ENCODE measurements at regions not wholly inside any gene's neighbourhood (a gene's known extent, or its start where the extent isn't known, plus 50 kb on each side); places are given as distances from the start of the nearest gene placed in this dataset.
"Not testable (repeated sequence)": the region's sequence is repeated elsewhere in the genome, so short reads cannot be mapped to it uniquely, and the experiment has no call there.

DNA sequence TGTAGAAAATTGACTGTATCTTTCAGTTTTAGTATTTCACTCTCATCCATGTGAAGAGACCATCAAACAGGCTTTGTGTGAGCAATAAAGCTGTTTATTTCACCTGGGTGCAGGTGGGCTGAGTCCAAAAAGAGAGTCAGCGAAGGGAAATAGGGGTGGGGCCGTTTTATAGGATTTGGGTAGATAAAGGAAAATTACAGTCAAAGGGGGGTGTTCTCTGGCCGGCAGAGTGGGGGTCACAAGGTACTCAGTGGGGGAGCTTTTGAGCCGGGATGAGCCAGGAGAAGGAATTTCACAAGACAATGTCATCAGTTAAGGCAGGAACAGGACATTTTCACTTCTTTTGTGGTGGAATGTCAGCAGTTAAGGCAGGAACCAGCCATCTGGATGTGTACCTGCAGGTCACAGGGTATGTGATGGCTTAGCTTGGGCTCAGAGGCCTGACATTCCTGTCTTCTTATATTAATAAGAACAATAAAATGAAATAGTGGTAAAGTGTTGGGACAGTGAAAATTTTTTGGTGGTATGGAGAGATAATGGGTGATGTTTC is 482.1 kb upstream of the ADGRL4 start:
- not testable (repeated sequence) for ATAC-seq (ENCODE audit: insufficient read depth, low FRiP score); H3K4me3 ChIP-seq; H3K9me3 ChIP-seq (ENCODE audit: control insufficient read depth in 4 of 4, insufficient read depth in 3 of 4, low read length in 3 of 4); H3K27ac ChIP-seq (ENCODE audit: low read depth in 1 of 2, low read length in 1 of 2); DNase-seq; H3K36me3 ChIP-seq (ENCODE audit: control insufficient read depth in 4 of 4, insufficient read depth in 4 of 4, low read length in 4 of 4); H3K4me1 ChIP-seq (ENCODE audit: control insufficient read depth in 5 of 5, insufficient read depth in 5 of 5, low read length in 5 of 5); H3K9ac ChIP-seq (ENCODE audit: insufficient read depth in 1 of 2, low read length in 2 of 2); H3K27me3 ChIP-seq (ENCODE audit: control insufficient read depth in 3 of 3, insufficient read depth in 3 of 3, low read length in 2 of 3)
- 76 to 80% methylated on average over 4 of the region's 4 CpGs for WGBS, 2 donors

DNA sequence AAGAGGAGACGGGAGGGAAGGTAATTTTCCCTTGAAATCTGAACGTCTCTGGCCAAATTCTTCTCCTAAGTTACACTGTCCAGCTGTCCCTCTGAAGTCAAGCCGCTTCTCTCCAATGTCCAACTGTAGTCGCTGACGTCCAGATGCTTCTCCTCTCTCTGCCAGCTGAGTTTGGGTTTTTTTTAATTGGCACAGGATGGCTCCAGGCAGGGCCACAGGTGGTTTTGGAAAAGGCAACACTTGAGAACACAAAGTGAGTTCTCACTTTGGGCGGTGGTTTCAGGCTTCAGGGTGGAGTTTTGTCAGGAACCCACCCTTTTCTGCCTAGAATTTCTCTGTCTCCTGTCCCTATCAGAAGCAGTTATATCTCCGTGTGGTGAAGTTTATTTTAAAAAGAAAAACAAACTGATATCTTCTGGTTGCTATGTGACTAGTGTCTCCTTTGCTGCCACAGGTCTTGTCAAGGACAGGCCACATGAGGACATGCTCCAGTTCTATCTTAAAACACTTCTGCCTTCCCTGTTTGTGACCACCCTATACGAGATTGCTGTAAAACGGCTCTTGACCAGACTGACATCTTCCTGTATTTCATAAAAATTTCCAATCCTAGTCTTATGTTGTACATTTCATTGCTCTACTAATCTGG is 472.3 kb upstream of the ADGRL4 start:
- no peak overlapping the region for H3K27ac ChIP-seq (ENCODE audit: low read depth in 1 of 2, low read length in 1 of 2)
- peaks cover 0 to 5% (median 0%) of the 10 kb centered on the region in 4 donors for H3K9me3 ChIP-seq (ENCODE audit: control insufficient read depth in 4 of 4, insufficient read depth in 3 of 4, low read length in 3 of 4)
- DNase-seq (no peak), ATAC-seq (ENCODE audit: insufficient read depth, low FRiP score) (no peak)
- TF ChIP-seq, protein P1, sequence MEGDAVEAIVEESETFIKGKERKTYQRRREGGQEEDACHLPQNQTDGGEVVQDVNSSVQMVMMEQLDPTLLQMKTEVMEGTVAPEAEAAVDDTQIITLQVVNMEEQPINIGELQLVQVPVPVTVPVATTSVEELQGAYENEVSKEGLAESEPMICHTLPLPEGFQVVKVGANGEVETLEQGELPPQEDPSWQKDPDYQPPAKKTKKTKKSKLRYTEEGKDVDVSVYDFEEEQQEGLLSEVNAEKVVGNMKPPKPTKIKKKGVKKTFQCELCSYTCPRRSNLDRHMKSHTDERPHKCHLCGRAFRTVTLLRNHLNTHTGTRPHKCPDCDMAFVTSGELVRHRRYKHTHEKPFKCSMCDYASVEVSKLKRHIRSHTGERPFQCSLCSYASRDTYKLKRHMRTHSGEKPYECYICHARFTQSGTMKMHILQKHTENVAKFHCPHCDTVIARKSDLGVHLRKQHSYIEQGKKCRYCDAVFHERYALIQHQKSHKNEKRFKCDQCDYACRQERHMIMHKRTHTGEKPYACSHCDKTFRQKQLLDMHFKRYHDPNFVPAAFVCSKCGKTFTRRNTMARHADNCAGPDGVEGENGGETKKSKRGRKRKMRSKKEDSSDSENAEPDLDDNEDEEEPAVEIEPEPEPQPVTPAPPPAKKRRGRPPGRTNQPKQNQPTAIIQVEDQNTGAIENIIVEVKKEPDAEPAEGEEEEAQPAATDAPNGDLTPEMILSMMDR (IDR thresholded peaks at IDR 0.05; ENCODE audit: control extremely low read depth, extremely low read depth): no peak
- H3K4me3 ChIP-seq: no peak overlapping the region
- no peak overlapping the region for H3K9ac ChIP-seq (ENCODE audit: insufficient read depth in 1 of 2, low read length in 2 of 2)
- H3K4me1 ChIP-seq (ENCODE audit: control insufficient read depth in 5 of 5, insufficient read depth in 5 of 5, low read length in 5 of 5): peaks cover 0 to 2% (median 0%) of the 10 kb centered on the region in 5 donors
- H3K36me3 ChIP-seq (ENCODE audit: control insufficient read depth in 4 of 4, insufficient read depth in 4 of 4, low read length in 4 of 4): no peaks in the 10 kb centered on the region
- WGBS, 2 donors: 84 to 91% methylated on average over 9 of the region's 9 CpGs
- no peaks in the 10 kb centered on the region for H3K27me3 ChIP-seq (ENCODE audit: control insufficient read depth in 3 of 3, insufficient read depth in 3 of 3, low read length in 2 of 3)

DNA sequence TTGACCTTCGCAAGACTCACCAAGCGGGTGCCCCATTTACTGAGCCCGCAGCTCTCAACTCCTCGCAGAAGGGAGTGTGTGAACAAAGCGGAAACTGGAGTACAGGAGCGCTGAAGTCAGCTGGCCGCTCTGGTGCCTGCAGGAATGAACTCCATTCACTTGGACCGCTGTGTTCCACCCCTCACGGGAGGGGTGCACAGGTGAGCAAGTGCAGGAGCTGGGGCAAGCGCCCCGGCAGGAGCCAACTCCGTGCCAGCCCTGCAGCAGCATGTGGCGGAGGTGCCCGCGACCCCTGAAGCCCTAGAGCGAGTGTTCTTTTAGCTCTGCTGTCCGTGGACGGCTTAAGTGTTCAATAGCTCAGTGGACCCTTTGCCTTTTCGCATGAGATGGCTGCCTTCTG is 471.6 kb upstream of the ADGRL4 start:
- no peak overlapping the region for H3K4me3 ChIP-seq
- TF ChIP-seq, protein P1 (IDR thresholded peaks at IDR 0.05; ENCODE audit: control extremely low read depth, extremely low read depth): no peak
- H3K27me3 ChIP-seq (ENCODE audit: control insufficient read depth in 3 of 3, insufficient read depth in 3 of 3, low read length in 2 of 3): no peaks in the 10 kb centered on the region
- H3K36me3 ChIP-seq (ENCODE audit: control insufficient read depth in 4 of 4, insufficient read depth in 4 of 4, low read length in 4 of 4): no peaks in the 10 kb centered on the region
- H3K9me3 ChIP-seq (ENCODE audit: control insufficient read depth in 4 of 4, insufficient read depth in 3 of 4, low read length in 3 of 4): peaks cover 0 to 5% (median 0%) of the 10 kb centered on the region in 4 donors
- no peak overlapping the region for H3K9ac ChIP-seq (ENCODE audit: insufficient read depth in 1 of 2, low read length in 2 of 2)
- no peak for DNase-seq
- H3K4me1 ChIP-seq (ENCODE audit: control insufficient read depth in 5 of 5, insufficient read depth in 5 of 5, low read length in 5 of 5): peaks cover 0 to 2% (median 0%) of the 10 kb centered on the region in 5 donors
- 94 to 95% methylated on average over 19 of the region's 19 CpGs for WGBS, 2 donors
- no peak for ATAC-seq (ENCODE audit: insufficient read depth, low FRiP score)
- H3K27ac ChIP-seq (ENCODE audit: low read depth in 1 of 2, low read length in 1 of 2): no peak overlapping the region

DNA sequence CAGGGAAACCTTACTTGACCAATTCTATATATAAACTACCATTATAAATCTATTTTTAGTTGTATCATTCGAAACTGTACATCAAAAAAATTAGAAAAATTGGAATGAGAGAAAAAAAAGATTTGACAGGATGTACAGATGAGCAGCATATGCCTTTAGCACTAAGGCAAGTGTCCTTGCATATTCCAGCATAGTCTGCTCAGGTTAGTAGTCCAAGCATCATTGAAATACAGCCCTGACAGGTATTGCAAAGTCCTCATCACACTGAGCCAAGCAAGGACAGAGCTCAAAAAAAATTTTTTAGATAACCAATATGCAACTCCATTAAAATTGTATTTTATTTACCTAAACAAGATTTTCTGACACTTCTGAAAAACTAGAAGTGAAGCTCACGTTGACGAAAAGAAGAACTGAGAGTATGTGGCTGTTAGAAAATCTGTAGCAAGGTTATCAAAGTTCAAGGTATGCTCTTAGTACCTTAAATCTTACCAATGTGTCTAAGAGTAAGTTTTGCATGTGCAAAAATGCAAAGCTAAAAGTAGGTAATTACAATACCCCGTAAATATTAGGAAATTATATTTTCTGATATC is 465.6 kb upstream of the ADGRL4 start:
- H3K9me3 ChIP-seq (ENCODE audit: control insufficient read depth in 4 of 4, insufficient read depth in 3 of 4, low read length in 3 of 4): no peaks in the 10 kb centered on the region
- no peak overlapping the region for H3K4me3 ChIP-seq
- no peaks in the 10 kb centered on the region for H3K36me3 ChIP-seq (ENCODE audit: control insufficient read depth in 4 of 4, insufficient read depth in 4 of 4, low read length in 4 of 4)
- H3K27ac ChIP-seq (ENCODE audit: low read depth in 1 of 2, low read length in 1 of 2): no peak overlapping the region
- H3K27me3 ChIP-seq (ENCODE audit: control insufficient read depth in 3 of 3, insufficient read depth in 3 of 3, low read length in 2 of 3): no peaks in the 10 kb centered on the region
- WGBS, 2 donors: 83 to 89% methylated on average over 4 of the region's 4 CpGs
- DNase-seq (no peak), ATAC-seq (ENCODE audit: insufficient read depth, low FRiP score) (no peak)
- no peak overlapping the region for H3K9ac ChIP-seq (ENCODE audit: insufficient read depth in 1 of 2, low read length in 2 of 2)
- TF ChIP-seq, protein P1 (IDR thresholded peaks at IDR 0.05; ENCODE audit: control extremely low read depth, extremely low read depth): no peak
- H3K4me1 ChIP-seq (ENCODE audit: control insufficient read depth in 5 of 5, insufficient read depth in 5 of 5, low read length in 5 of 5): peaks cover 0 to 2% (median 0%) of the 10 kb centered on the region in 5 donors

All from lung (tissue), 11 donors.